ENCODE measurements at regions not wholly inside any gene's neighbourhood (a gene's known extent, or its start where the extent isn't known, plus 50 kb on each side); places are given as distances from the start of the nearest gene placed in this dataset.

DNA sequence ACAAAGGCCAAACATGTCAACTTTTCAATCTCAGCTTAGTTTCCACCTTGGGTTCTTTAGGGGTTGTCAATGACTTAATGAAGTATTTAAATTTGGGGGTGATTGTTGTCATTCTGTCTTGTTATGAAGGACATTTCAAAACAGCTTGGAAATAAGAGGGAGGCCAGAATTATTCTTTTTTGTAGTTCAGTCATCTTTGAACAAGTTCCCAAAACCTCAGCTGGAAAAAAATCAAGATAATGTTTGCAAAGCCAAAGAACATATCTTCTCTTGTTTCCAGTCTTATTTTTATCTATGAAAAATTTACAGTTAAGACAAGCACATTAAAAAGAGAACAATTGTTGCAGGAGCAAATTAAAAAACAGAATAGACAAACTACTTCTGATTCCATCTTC lies 612.8 kb downstream of the INSC start:
- Histone ChIP-seq H3K4me2 (ENCODE audit: low read depth, low read length, poor library complexity, severe bottlenecking) (no peak overlapping the region), H3K79me2 (ENCODE audit: insufficient read depth, low read length) (no peaks in the 10 kb centered on the region), H3K27me3 (ENCODE audit: insufficient read depth, low read length, poor library complexity, severe bottlenecking) (no peaks in the 10 kb centered on the region), H3K4me3 (ENCODE audit: low read length, poor library complexity, severe bottlenecking) (no peak overlapping the region), H3K4me1 (ENCODE audit: insufficient read depth, low read length, poor library complexity, severe bottlenecking) (no peaks in the 10 kb centered on the region), H2AFZ (ENCODE audit: low read length) (no peak overlapping the region), H3K36me3 (ENCODE audit: insufficient read depth, low read length) (no peaks in the 10 kb centered on the region), H3K9me3 (ENCODE audit: insufficient read depth, low read depth, low read length) (no peaks in the 10 kb centered on the region), H3K9ac (ENCODE audit: low read depth, low read length, poor library complexity, severe bottlenecking) (no peak overlapping the region), H4K20me1 (ENCODE audit: insufficient read depth, low read length, poor library complexity, severe bottlenecking) (no peaks in the 10 kb centered on the region), H3F3A (ENCODE audit: low read depth) (no peaks in the 10 kb centered on the region), H3K9me2 (replicated peaks; ENCODE audit: low read depth, low read length) (no peaks in the 10 kb centered on the region)
- TF ChIP-seq EZH2phosphoT487 (IDR thresholded peaks at IDR 0.05; ENCODE audit: borderline replicate concordance) = no peak
- TF ChIP-seq, protein P1, sequence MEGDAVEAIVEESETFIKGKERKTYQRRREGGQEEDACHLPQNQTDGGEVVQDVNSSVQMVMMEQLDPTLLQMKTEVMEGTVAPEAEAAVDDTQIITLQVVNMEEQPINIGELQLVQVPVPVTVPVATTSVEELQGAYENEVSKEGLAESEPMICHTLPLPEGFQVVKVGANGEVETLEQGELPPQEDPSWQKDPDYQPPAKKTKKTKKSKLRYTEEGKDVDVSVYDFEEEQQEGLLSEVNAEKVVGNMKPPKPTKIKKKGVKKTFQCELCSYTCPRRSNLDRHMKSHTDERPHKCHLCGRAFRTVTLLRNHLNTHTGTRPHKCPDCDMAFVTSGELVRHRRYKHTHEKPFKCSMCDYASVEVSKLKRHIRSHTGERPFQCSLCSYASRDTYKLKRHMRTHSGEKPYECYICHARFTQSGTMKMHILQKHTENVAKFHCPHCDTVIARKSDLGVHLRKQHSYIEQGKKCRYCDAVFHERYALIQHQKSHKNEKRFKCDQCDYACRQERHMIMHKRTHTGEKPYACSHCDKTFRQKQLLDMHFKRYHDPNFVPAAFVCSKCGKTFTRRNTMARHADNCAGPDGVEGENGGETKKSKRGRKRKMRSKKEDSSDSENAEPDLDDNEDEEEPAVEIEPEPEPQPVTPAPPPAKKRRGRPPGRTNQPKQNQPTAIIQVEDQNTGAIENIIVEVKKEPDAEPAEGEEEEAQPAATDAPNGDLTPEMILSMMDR (conservative IDR thresholded peaks at IDR 0.05; ENCODE audit: low read length) = no peak

- TF ChIP-seq, protein P1 (conservative IDR thresholded peaks at IDR 0.05; ENCODE audit: low read length) = no peak
- no peak for TF ChIP-seq EZH2phosphoT487 (IDR thresholded peaks at IDR 0.05; ENCODE audit: borderline replicate concordance)
- Histone ChIP-seq H3F3A (ENCODE audit: low read depth) (no peaks in the 10 kb centered on the region), H3K27me3 (ENCODE audit: insufficient read depth, low read length, poor library complexity, severe bottlenecking) (no peaks in the 10 kb centered on the region), H3K36me3 (ENCODE audit: insufficient read depth, low read length) (no peaks in the 10 kb centered on the region), H3K79me2 (ENCODE audit: insufficient read depth, low read length) (no peaks in the 10 kb centered on the region), H3K4me1 (ENCODE audit: insufficient read depth, low read length, poor library complexity, severe bottlenecking) (no peaks in the 10 kb centered on the region), H4K20me1 (ENCODE audit: insufficient read depth, low read length, poor library complexity, severe bottlenecking) (no peaks in the 10 kb centered on the region), H3K4me2 (ENCODE audit: low read depth, low read length, poor library complexity, severe bottlenecking) (no peak overlapping the region), H3K9me2 (replicated peaks; ENCODE audit: low read depth, low read length) (no peaks in the 10 kb centered on the region), H3K9me3 (ENCODE audit: insufficient read depth, low read depth, low read length) (no peaks in the 10 kb centered on the region), H2AFZ (ENCODE audit: low read length) (no peak overlapping the region), H3K9ac (ENCODE audit: low read depth, low read length, poor library complexity, severe bottlenecking) (no peak overlapping the region), H3K4me3 (ENCODE audit: low read length, poor library complexity, severe bottlenecking) (no peak overlapping the region)
These were observed 613.5 kb downstream of the INSC start for GRCh38 chr11:15728207-15728606.

DNA sequence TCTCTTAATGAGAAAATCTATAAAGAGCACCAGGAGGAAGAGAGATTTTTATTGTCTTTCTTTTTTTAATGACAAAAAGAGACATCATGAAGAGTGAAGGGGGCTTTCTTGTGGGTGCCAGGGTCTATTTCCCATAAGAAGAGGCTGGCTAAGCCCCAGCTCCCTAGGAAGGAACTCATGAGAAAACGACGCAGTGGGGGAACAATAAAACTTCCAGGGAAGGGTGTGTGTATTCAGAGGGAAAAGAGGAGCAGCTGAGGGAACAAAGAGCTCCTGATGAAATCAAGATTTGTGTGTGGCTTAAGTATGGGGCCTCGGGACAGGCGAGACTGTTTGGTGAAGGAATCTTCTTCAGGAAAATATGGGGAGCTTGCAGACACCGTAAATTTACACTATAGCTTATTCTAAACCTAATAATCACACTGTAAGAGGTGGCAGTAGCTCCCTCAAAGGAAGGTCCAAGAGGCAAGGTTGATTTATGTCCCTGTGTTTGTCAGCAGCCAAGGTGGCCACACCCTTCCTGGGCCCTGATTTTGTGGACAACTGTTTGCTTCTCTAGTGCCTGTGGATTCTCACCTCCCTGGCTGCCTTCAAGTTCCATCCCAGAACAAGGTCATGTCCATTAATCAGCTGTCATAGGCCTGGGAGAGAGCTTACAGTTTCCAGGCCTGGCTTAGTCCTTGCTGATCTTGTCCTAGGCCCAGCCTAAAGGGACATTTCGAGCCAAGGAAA lies 615.7 kb downstream of the INSC start:
- H3K9me3 ChIP-seq (ENCODE audit: insufficient read depth, low read depth, low read length) = no peaks in the 10 kb centered on the region
- no peaks in the 10 kb centered on the region for H3K4me1 ChIP-seq (ENCODE audit: insufficient read depth, low read length, poor library complexity, severe bottlenecking)
- no peaks in the 10 kb centered on the region for H3K9me2 ChIP-seq (replicated peaks; ENCODE audit: low read depth, low read length)
- no peak overlapping the region for H2AFZ ChIP-seq (ENCODE audit: low read length)
- H3K79me2 ChIP-seq (ENCODE audit: insufficient read depth, low read length) = no peaks in the 10 kb centered on the region
- no peaks in the 10 kb centered on the region for H3K36me3 ChIP-seq (ENCODE audit: insufficient read depth, low read length)
- H3K9ac ChIP-seq (ENCODE audit: low read depth, low read length, poor library complexity, severe bottlenecking) = no peak overlapping the region
- TF ChIP-seq, protein P1 (conservative IDR thresholded peaks at IDR 0.05; ENCODE audit: low read length) = no peak
- TF ChIP-seq EZH2phosphoT487 (IDR thresholded peaks at IDR 0.05; ENCODE audit: borderline replicate concordance) = no peak
- no peak overlapping the region for H3K4me2 ChIP-seq (ENCODE audit: low read depth, low read length, poor library complexity, severe bottlenecking)
- H3K4me3 ChIP-seq (ENCODE audit: low read length, poor library complexity, severe bottlenecking) = no peak overlapping the region
- no peaks in the 10 kb centered on the region for H3K27me3 ChIP-seq (ENCODE audit: insufficient read depth, low read length, poor library complexity, severe bottlenecking)
- H3F3A ChIP-seq (ENCODE audit: low read depth) = no peaks in the 10 kb centered on the region
- H4K20me1 ChIP-seq (ENCODE audit: insufficient read depth, low read length, poor library complexity, severe bottlenecking) = no peaks in the 10 kb centered on the region
